AG09309 (cell line): ENCODE measurements at regions not wholly inside any gene's neighbourhood (a gene's known extent, or its start where the extent isn't known, plus 50 kb on each side); places are given as distances from the start of the nearest gene placed in this dataset.

Experiments
- DNase-seq: peaks from one replicate; pipeline ENCODE4 v3.0.0-alpha.2; 2010; ENCODE audit warnings: low read depth
- H3K4me3 ChIP-seq: 2 replicates; pipeline ENCODE4 v1.5.1; 2011; ENCODE audit warnings: mild to moderate bottlenecking, low read depth, low read length, moderate library complexity; ENCODE audit not compliant: control insufficient read depth
- TF ChIP-seq, protein P1 (sequence below): IDR thresholded peaks from 2 replicates; pipeline ENCODE4 v1.5.1; 2011; ENCODE audit warnings: mild to moderate bottlenecking, low read depth, low read length, inconsistent platforms; ENCODE audit not compliant: insufficient read depth, control insufficient read depth; ENCODE audit errors: missing control alignments

DNA sequence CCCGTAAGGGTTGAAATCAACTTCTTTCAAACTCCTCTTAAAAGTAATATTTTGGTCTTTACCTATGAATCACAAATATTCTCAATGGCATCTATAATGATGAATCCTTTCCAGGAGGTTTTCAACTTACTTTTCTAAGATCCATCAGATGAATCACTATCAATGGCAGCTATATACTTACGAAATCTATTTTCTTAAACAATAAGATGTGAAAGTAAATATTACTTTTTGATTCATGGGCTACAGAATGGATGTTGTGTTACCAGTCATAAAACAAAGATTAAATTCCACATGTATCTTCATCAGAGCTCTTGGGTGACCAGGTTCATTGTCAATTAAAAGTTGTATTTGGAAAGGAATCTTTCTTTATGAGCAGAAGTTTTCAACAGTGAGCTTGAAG, 1877.7 kb upstream of the ACO1 start:
- no peak for DNase-seq
- no peak overlapping the region for H3K4me3 ChIP-seq
- TF ChIP-seq, protein P1, sequence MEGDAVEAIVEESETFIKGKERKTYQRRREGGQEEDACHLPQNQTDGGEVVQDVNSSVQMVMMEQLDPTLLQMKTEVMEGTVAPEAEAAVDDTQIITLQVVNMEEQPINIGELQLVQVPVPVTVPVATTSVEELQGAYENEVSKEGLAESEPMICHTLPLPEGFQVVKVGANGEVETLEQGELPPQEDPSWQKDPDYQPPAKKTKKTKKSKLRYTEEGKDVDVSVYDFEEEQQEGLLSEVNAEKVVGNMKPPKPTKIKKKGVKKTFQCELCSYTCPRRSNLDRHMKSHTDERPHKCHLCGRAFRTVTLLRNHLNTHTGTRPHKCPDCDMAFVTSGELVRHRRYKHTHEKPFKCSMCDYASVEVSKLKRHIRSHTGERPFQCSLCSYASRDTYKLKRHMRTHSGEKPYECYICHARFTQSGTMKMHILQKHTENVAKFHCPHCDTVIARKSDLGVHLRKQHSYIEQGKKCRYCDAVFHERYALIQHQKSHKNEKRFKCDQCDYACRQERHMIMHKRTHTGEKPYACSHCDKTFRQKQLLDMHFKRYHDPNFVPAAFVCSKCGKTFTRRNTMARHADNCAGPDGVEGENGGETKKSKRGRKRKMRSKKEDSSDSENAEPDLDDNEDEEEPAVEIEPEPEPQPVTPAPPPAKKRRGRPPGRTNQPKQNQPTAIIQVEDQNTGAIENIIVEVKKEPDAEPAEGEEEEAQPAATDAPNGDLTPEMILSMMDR, result no peak

DNA sequence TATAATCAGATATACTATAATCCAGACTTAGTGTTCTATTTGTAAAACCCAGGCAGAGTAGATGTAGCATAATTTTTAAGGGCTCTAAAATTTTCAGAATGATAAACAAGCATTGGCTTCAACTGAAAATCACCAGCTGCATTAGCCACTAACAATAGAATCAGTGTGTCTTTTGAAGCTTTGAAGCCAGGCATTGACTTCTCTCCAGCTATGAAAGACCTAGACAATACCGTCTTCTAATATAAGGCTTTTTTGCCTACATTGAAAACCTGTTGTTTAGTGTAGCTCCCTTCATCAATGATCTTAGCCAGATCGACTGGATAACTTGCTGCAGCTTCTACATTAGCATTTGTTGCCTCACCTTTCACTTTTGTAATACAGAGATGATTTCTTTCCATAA, 1877.3 kb upstream of the ACO1 start:
- no peak overlapping the region for H3K4me3 ChIP-seq
- DNase-seq, result no peak
- TF ChIP-seq, protein P1, result no peak

DNA sequence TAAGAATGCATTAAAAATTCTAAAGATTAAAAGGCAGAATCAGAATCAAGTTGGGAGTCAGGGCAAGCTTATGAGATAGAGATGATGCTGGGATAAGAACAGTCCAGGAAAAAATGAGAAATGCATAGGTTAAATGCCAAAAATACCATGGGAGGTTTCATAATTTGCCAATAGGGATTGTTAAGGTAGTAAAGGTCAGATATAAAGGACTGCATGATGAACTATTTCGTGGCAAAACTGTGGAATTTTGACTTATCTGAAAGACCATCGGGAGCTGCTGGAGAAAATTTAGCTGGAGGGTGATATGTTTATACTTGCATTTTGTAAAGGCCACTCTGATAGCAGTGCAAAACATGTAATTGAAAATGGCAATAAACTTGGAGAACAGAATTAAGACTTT, 1872.8 kb upstream of the ACO1 start:
- TF ChIP-seq, protein P1, result no peak
- DNase-seq, result no peak
- H3K4me3 ChIP-seq, result no peak overlapping the region

DNA sequence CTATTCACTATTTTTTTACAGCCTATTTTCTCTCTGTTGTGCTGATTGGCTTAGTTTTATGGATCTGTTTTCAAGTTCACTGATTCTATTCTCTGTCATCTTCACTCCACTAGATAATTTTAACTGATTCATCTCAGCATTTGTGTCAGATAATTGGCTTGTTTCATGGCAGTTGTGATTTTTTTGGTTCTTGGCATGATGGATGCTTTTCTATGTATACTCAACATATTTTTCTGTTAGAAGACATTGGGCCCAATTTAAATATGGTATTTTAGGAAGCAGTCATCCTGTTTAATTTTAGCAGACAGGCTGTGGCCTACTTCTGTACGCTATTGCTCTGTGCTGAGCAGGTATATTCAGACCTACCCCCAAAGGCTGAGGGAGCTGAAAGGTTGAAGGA, 1865.3 kb upstream of the ACO1 start:
- TF ChIP-seq, protein P1, result no peak
- H3K4me3 ChIP-seq, result no peak overlapping the region
- DNase-seq, result no peak

DNA sequence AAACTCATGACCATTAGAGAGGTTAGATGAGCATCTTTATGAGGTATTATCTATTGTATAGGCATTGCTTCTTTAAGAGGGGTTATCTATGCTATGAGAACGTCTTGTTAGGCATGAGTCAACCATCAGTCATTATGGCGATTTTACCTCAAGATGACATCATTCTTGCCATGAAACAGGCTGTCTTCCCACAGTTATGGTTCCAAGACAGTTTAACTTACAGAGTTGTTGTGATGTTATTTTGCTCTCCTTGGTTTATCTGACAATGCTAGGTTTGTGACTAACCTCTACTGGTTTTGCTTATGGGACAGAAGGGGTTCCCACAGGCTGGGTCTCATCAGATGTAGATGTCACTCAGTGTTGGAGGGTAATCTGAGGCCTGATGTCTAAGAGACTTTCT, 1864.7 kb upstream of the ACO1 start:
- H3K4me3 ChIP-seq, result no peak overlapping the region
- TF ChIP-seq, protein P1, result no peak
- DNase-seq, result no peak

DNA sequence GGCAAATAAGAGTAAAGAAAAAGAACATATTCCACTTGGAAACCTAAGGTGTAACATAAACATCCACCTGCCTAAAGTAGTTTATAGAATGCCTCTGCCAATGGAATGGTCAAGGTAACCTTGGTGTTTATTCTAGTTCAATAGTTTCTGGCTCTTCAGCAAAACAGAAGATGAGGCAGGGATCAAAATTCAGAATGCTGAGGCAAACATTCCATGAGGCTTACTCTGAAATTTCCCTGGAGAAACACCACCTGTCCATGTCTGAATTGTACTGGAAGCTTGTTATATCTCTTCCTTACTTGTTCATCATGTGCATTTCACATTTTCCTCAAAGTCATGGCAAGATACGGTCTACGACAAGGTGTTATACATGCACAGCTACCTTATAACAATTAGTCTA, 1862.4 kb upstream of the ACO1 start:
- no peak for DNase-seq
- H3K4me3 ChIP-seq, result no peak overlapping the region
- TF ChIP-seq, protein P1, result no peak

DNA sequence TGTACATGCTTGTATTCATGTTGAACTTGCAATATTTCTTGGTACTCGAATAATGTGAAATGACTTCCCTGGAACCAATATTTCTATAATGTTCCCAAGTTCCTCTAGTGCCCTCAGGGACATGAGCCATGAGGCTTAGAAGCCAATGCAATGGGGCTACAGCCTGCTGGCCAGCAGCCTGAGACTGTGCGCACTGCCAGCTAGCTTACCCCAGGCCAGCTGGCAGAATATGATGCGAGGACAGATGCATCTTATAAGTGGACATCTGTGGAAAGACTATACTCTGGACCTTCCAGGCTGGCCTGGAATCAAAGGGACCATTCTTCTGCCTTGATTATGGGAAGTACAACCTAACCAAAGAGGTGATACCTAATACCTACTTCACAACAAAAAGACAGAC, 1862.0 kb upstream of the ACO1 start:
- TF ChIP-seq, protein P1, result no peak
- H3K4me3 ChIP-seq, result no peak overlapping the region
- DNase-seq, result no peak
